ENCODE measurements at regions not wholly inside any gene's neighbourhood (a gene's known extent, or its start where the extent isn't known, plus 50 kb on each side); places are given as distances from the start of the nearest gene placed in this dataset.
"Not testable (repeated sequence)": the region's sequence is repeated elsewhere in the genome, so short reads cannot be mapped to it uniquely, and the experiment has no call there.

DNA sequence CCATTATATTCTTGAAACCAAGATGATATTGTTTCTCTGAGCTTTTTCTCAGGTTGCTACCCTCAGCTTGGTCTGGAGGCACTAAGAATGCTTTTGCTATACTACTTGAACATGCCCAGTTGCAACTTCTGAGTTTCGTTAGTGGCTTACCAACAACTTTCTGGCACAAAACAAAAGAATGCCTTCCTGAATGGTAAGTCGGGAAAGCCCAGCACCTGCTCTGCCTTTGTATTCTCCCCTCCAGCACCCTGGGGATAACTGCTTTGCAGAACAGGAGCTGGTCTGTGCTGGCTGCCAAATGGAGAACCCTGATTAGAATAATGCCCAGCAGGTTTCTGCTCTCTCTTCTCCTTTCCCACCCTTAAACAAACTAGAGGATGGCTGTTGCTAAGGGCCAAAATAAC is 149.3 kb downstream of the TGFB2 start:
- DNase-seq, result no peak

DNA sequence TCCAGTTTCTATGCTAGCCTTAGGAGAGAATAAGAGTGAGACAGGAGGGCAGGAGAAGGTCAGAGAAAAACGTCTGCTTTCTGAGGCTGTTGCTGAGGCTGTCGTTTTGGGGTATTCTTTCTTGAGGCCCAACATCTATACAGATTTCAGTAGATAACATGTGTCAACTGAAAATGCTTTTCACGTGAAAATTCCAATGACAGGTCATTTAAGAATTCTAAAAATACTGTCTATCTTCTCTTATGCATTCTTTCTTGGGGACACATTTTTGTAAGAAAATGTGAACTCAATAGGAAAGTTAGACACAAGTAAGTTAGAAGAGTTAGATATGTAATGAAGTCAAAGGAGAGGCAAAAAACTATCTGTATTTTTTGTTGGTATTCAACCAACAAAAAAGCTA is 150.8 kb downstream of the TGFB2 start:
- DNase-seq, result no peak

DNA sequence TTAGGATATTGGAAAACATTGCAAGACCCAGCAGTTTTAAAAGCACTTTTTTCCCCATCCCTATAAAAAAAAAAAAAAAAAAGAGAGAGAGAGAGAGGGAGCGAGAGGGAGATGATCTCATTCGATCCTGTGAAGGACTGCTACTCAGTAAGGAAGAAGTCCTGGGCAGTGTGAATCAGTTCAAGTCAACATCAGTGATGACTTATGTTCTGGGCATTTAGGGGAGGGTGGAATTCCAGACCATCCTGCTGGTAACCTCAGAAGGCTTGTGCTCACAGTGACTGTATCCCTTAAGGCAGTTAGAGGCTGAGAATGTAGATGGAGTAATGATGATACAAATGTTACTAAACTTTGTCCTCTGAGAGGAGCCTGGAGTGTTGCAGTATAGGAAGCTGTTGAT is 151.4 kb downstream of the TGFB2 start:
- DNase-seq, result no peak

DNA sequence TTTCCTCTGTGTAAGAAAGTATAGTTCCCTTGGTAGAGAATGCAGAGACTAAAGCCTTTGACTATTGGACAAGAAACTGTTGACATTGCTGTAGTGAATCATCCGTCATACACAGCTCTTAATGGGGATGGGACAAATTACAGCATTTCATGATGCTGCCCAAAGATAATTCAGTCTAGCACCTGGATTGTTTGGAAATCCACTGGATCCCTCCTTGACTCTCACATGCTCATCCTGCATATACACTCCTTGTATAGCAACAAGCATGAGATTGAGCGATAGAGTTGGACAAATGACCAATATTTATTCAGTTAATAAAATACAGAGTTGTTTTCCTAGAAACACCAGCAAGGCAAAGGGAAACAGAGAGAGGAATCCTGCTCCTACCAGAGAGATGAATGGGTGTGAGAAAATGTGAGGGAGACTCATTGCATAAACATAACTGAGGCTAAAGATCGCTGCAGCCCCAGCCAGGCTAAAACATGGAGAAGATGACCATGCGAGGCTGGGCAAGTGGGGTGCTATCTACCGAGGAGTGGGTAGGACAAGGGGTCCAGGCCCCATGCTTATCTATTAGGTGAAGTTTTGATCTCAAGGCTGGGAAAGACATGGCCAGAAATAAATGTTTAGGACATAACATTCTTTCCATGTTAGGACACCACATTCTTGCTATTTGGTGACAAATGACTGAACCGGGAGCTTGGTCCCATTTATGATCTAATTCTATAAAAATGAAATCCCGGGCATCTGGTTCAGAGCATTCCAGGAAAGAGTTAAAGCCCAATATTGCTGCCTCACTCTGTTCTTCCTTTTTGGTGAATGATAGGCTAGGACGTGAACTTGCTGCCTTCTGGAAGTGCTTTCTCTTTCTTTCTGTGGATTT is 153.2 kb downstream of the TGFB2 start:
- no peak for DNase-seq

DNA sequence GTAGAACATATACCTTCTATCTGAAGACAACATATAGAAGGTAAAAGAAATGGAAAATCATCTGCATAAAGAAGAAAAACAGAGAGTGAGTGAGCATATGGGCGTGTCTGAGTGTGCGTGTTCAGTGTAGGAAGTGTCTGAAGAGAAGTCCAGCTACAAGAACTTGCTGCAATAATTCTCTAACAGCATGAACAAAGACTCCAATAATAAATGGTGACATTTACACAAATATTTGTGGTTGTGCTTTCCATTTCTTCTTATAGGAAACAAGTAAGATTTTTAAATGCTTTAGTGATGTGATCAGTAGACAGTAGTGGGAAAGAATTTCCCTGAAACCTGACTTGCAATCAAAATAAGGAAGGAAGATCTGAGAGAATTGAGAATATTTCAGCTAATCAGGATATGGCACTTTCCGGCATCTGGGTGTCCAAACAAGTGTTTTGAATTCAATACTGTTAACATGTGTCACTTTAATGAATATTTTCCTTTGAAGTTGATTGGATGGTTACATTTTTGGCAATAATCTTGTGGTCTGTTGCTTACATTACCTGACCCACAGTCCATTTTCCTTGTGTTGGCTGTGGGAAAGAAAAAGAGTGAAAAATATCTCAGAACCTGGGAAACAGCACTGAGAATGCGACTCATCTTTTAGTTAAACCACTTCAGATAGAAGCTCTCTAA is 154.0 kb downstream of the TGFB2 start:
- no peak for DNase-seq

DNA sequence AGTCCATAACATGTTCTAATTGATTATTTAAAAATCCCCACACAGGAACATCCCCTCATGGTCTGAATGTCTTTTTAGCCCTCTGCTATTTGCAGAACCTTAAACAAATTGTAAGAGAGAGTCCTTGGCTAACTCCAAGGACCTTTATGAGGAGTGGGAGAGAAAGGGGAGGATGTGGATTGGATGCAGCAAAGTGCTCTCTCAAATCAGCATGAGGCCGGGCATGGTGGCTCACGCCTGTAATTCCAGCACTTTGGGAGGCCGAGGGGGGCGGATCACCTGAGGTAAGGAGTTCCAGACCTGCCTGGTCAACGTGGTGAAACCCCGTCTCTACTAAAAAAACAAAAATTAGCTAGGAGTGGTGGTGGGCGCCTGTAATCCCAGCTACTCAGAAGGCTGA is 154.8 kb downstream of the TGFB2 start:
- no peak for DNase-seq

DNA sequence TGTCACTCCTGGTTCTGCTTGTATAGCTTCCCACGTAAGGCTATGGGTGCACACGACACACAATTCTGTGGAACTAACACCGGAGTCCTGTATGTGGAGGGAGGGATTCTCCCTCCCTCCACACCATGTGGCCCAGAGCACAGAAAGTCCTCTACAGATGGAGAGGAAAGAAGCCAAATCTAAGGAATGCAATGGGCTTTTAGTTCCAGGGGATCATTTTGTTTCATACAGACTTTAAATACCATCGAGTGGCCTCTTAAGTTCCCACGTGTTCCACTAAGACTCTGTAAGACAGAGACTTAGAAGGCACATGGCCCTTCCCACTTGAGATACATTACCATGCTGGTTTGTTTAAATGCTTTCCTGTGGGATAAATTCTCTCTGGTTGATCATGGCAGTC is 156.0 kb downstream of the TGFB2 start:
- no peak for DNase-seq

DNA sequence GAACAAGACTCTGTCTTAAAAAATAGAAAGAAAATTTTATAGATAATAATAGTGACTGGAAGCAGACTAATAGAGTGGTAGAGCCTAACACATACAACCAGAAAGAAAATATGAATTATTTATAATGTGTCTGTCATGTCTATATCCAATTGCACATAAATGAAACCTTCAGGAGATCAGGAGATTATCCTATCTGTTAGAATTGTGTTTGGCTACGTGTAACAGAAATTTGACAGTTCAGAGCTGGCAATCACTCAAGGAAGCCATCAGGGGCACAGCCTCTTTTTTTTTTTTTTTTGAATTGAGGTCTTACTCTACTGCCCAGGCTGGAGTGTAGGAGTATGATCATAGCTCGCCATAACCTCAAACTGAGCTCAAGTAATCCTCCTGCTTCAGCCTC is 157.2 kb downstream of the TGFB2 start:
- DNase-seq, result no peak

DNA sequence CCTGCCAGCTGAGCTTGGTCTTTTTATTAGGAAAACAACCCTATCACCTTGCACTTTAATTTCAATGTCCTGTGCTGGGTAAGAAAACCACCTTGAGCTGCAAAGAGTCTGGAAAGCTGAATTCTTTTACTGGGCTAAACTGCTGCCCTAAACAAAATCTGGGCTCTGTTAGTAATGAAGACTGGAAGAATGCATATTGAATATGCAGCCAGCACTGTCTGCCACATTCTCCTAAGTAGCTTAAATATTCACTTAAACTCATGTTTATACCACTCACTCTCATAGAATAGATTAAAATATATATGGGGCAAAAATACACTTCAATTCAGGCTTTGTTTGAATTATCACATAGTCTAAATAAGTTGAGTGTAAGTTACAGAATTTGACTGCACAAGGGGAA is 158.0 kb downstream of the TGFB2 start:
- DNase-seq, result no peak

DNA sequence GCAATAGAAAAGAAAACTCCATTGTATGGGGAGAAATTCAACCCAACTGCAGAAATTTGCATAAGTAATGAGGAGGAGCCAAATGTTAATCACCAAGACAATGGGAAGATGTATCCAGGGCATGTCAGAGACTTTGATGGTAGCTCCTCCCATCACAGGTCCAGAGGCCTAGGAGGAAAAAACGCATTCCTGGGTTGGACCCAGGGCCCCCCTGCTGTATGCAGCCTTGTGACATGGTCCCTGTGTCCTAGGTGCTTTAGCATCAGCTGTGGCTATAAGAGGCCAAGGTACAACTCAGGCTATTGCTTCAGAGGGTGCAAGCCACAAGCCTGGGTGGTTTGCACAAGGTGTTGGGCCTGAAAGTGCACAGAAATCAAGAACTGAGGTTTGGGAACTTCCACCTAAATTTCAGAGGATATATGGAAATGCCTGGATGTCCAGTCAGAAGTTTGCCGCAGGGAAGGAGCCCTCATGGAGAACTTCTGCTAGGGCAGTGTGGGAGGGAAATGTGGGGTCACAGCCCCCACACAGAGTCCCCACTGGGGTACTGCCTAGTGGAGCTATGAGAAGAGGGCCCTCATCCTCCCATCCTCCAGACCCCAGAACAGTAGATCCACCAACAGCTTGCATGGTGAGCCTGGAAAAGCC is 162.3 kb downstream of the TGFB2 start:
- DNase-seq, result no peak

DNA sequence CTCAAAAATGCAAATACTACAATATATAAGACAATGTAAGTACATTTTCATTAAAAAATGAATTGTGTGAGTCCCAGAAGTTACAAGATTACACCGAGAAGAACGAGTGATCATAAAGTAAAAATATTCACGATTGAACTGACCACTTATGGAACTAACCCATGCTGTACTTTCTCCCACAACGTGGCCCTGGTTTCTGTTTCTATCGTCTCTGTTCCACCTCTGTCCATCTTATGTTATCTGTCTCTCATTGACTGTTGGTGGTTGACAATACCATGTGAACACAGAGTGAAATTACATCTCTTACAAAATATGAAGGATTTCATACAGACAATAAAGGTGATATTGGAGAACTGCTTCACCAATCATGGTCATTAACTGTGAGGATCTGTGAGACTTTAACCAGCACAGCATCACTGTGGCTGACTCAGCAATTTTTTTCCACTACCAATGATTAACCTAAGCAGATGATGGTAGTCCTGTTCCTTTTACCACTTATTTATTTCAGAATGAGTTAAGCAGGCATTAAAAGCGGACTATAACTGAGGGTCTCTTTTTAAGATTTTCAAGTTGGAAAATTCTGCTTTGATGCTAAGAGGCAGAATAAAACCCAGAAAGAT is 165.1 kb downstream of the TGFB2 start:
- no peak for DNase-seq

DNA sequence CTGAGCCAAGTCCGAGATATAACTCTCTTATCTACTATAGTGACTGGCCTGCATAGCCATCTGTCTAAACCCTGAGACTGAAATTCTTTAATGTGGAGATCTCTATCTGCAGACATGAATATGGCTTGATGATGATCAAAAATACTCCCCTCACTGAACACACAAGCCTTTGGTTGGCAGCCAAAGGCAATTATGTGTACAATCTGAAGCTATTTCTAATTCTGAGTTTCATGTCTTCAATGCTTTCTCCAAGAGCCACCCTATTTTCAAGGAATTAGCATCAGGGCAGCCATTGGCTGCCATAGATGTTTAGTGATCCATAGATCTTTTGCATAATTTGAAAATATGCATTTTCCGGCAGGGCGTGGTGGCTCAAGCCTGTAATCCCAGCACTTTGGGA is 168.2 kb downstream of the TGFB2 start:
- no peak for DNase-seq

DNA sequence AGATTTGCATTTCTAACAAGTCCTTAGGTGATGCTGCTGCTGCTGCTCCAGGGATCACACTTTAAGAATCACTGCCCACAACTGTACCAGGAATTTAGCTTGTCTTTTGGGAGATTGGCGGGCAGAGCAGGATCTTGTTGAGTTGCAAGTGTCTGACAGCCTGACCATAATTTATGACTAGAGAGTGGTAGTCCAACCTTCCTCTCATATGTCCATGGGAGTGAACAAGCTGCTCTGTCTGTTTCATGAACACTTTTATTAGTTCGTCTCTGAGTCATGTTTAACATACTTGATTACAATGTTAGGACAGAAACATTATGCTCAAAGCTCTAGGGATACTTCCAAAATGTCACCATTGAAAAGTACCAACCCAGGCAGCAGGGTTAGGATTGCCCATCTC is 169.6 kb downstream of the TGFB2 start:
- DNase-seq, result no peak

DNA sequence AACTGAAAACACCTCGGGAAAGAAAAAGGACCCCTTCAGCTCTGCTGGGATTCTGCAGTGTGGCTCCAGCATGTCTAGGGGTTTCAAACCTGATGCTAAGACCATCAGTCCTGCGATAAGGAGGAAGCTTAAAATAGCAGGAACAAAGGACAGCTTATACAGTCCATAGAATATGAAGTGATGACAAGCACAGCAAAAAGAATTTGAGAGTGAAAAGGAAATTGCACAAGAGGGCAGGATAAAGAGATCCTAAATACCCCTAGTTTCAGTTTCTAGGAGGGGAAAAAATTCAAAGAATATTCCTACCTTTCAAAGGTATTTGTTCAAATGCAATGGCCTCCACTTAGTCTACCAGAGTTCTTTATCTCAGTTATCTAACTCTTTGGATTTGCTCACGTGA is 171.4 kb downstream of the TGFB2 start:
- DNase-seq, result no peak

DNA sequence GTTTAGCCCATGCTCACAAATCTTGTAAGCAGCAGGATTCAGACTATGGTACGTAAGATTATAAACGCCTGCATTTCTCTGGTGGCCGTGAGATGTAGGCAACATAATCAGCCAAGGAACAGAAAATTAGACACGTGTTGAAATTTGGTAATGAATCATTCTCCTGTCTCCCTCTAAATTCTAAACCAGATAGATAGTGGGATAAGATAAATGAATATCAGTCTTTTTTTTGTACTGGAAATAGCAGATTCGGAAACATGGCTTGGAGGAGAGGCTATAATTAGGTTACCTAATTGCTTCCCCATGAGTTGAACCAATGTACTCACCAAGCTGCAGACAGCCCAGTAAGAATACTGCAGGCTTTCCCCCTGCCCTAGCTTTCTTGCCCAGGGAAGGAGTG is 172.3 kb downstream of the TGFB2 start:
- no peak for DNase-seq

DNA sequence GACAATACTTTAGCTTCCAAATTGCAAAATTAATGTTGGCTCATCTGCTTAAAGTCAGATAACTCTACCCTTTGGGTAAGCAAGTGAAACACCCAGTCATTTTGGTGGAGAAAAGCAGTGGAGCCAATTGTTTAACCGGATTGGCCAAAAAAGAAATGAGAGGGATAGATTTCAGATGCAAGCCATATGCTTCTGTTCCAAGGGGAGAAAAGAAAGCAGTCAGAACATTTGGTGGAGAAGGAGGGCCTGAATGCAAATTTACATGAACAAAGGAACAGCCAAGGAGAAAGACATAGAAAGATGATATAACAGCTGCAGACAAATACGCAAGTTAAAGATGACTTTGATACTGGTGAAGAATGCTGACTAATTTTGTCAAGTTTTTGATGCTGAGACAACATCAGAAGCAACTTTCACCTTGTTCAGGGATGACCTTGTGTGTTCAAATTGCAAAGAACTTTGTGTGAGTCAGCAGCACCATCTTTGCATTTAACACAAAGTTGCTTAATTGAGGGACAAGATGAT is 173.1 kb downstream of the TGFB2 start:
- DNase-seq, result no peak

DNA sequence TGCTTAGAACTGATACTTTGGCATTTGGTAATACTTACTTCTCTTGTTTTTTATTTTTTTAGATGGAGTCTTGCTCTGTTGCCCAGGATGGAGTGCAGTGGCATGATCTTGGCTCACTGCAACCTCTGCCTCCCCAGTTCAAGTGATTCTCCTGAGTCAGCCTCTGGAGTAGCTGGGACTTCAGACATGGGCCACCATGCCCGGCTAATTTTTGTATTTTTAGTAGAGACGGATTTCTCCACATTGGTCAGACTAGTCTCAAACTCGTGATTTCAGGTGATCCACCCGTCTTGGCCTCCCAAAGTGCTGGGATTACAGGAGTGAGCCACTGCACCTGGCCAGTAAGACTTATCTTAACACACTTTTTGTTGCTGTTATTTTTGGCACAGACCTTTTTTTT is 175.5 kb downstream of the TGFB2 start:
- DNase-seq, result not testable (repeated sequence)

DNA sequence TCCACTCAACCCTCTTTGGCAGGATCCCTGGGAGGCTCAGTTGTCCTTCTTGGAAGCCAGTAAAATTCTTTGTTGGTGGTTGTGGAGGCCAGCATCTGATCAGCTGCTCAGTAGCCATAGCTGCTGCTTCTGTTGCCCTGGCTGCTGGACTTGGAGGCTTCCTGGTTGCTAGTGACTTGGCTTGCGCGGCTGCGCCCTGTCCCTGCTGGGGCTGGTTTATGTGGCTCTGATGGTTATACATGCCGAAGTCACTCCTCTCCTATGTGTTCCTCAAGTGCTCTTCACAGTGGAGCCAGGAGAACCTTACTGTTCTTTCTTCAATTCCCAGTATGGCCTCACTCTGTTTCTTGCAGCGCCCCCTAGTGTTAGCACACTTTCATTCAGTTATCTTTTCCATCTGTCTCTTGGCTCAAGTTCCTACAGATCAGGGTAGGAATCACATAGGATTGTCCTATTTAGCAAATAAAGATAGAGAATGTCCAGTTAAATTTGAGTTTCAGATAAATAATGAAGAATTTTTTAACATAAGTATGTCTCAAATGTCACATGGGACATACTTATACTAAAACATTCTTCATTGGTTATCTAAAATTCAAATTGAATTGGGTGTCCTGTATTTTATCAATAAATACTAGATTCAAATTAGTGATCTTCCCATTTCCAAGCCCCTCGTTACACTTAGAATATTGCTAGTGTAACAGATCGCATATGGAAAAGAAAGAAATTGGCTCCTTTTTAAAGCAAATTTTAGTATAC is 176.5 kb downstream of the TGFB2 start:
- peak; percentile 42 for DNase-seq

DNA sequence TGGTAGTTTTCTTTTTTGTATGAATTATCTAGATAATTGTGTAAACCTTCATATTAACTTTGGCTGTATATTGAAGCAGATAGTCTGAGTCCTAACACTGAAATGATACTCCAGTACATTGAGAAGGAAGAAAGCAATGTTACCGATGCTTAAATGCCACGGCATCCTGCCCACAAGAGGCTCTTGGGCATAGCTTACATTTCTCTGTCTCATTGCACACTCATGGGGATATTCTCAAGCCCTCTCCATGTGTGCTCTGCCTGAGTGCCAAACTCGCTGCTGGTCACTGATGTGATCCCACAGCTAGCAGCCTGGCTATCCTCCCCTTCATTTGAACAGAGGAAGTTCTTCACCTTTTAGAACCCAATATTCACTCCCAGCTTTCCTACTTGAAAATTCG is 179.4 kb downstream of the TGFB2 start:
- DNase-seq, result no peak

DNA sequence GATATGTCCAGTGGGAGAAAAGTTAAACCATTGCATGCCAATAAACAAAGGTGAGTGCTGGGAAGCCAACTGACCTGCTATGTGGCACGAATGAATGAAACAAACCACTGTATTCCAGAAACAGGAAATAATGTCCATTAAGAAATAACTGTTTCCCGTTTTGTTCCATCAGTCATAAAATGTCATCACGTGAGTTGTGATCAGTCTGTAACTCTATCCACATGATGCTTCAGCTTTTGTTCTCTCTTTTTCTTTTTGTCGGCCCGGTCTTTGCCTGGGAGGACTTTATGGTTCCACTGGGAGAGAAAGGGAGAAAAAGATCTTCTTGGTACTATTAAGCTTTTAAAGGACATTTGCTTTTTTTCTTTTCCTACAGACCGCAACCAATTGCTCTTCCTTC is 179.9 kb downstream of the TGFB2 start:
- DNase-seq, result no peak

DNA sequence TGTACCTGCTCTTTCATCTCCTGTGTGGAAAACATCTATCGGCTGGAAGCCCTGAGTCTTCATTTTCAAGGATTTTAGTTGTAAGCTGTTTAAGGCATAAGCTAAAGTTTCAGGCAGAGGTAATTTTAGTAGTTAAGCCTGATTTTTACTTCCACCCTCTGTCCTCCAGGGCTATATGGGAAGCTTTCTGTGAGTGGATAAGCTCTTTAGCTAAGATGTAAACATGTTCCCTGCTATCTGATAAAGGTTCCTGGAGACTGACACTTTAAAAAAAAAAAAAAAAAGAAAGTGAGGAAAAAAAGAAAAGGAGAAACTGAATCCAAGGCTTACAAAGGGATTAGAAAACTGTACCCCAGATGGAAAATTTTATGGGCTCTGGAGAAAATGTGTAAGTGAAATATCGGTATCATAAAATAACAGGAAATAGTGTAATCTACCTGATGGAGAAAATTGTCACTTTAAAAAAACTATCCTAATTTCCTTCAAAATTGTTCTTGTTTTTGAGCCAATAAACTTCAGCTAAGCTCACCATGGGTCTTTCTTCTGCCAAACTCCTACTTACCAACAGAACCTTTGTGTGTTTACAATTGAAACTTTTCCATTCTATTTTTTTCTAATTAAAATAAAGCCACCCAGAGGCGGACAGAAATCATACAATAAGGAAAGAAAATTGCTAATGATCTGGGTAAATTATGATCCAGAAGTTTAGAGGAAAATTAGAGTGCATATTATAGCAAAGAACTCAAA is 180.5 kb downstream of the TGFB2 start:
- DNase-seq, result no peak

DNA sequence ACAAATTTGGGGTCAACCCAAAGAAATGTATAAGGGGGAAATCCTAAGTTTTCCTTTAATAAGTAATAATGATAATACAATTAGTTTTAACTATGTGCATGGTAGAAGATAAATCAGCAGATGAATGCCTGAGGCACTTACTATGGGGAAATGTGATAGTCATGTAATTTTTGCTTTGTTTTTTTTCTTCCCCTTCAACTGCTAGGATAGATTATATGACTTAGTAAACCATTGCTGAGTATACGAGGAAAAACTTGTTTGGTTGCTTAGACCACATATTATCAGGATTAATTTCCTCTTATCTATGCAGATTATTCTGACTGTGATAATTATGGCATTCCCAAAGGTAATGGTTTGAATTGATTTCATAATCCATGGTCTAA is 181.1 kb downstream of the TGFB2 start:
- no peak for DNase-seq
